ENCODE measurements at regions not wholly inside any gene's neighbourhood (a gene's known extent, or its start where the extent isn't known, plus 50 kb on each side); places are given as distances from the start of the nearest gene placed in this dataset.

- DNase-seq (ENCODE audit: extremely low spot score), result no peak
- POLR2A ChIA-PET, result no interaction called here
- TF ChIP-seq, protein P1, sequence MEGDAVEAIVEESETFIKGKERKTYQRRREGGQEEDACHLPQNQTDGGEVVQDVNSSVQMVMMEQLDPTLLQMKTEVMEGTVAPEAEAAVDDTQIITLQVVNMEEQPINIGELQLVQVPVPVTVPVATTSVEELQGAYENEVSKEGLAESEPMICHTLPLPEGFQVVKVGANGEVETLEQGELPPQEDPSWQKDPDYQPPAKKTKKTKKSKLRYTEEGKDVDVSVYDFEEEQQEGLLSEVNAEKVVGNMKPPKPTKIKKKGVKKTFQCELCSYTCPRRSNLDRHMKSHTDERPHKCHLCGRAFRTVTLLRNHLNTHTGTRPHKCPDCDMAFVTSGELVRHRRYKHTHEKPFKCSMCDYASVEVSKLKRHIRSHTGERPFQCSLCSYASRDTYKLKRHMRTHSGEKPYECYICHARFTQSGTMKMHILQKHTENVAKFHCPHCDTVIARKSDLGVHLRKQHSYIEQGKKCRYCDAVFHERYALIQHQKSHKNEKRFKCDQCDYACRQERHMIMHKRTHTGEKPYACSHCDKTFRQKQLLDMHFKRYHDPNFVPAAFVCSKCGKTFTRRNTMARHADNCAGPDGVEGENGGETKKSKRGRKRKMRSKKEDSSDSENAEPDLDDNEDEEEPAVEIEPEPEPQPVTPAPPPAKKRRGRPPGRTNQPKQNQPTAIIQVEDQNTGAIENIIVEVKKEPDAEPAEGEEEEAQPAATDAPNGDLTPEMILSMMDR (IDR thresholded peaks at IDR 0.05; ENCODE audit: control extremely low read depth, extremely low read depth, low read depth, missing control alignments), result no peak
- CTCF ChIA-PET, result no interaction called here
These were observed 172.9 kb upstream of the MYT1L start for GRCh38 chr2:2503864-2504418.

GRCh38 chr2:2502201-2502549 is 171.1 kb upstream of the MYT1L start:
- TF ChIP-seq, protein P1 (IDR thresholded peaks at IDR 0.05; ENCODE audit: control extremely low read depth, extremely low read depth, low read depth, missing control alignments), result no peak
- ChIA-PET POLR2A (no interaction called here), CTCF (no interaction called here)
- no peak for DNase-seq (ENCODE audit: extremely low spot score)

- no peak for DNase-seq (ENCODE audit: extremely low spot score)
- ChIA-PET POLR2A (no interaction called here), CTCF (no interaction called here)
- TF ChIP-seq, protein P1 (IDR thresholded peaks at IDR 0.05; ENCODE audit: control extremely low read depth, extremely low read depth, low read depth, missing control alignments), result no peak
These were observed 170.6 kb upstream of the MYT1L start for GRCh38 chr2:2501454-2502200.

DNA sequence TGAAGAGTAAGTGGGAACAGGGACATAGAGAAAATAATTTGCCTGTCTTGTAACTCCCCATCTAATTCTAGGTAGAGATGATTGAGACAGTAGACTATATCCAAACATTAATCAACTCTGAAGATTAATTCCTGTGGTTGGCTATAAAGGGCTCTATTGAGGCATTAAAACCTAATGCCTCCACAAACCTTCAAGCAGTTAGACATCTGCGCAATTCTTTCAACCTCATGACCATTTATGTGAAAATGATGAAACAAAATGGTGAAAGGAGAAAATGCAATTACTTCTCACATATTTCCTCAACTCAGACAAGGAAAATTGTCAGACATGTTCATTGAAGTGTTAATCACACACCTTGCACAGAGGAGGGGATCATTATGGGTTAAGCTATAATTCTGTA is 164.5 kb upstream of the MYT1L start:
- DNase-seq (ENCODE audit: extremely low spot score), result no peak
- ChIA-PET POLR2A (no interaction called here), CTCF (no interaction called here)
- TF ChIP-seq, protein P1 (IDR thresholded peaks at IDR 0.05; ENCODE audit: control extremely low read depth, extremely low read depth, low read depth, missing control alignments), result no peak

- DNase-seq (ENCODE audit: extremely low spot score), result no peak
- POLR2A ChIA-PET, result no interaction called here
- CTCF ChIA-PET, result no interaction called here
- TF ChIP-seq, protein P1 (IDR thresholded peaks at IDR 0.05; ENCODE audit: control extremely low read depth, extremely low read depth, low read depth, missing control alignments), result no peak
These were observed 162.4 kb upstream of the MYT1L start for GRCh38 chr2:2493496-2493895.

DNA sequence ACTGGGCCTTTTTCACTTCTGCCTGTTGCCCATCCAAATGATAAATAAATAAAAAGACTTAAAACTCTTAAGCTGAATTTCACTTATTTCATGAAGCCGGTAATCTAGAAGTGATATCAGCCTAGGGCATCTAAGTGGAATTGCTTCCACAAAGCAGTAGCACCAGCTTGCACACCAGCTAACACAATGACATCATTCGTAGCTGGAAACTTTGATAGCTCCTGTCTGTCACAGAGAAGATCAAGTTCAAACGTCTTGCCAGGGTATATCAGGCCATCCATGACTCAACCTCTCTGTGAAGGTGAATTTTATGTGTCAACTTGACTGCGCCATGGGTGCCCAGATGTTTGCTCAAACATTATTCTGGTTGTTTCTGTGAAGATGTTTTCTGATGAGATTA is 161.7 kb upstream of the MYT1L start:
- CTCF ChIA-PET, result no interaction called here
- TF ChIP-seq, protein P1 (IDR thresholded peaks at IDR 0.05; ENCODE audit: control extremely low read depth, extremely low read depth, low read depth, missing control alignments), result no peak

More for the DNA sequence above, 161.7 kb upstream of the MYT1L start:
- no peak for DNase-seq (ENCODE audit: extremely low spot score)
- POLR2A ChIA-PET, result no interaction called here
